ENCODE measurements at regions not wholly inside any gene's neighbourhood (a gene's known extent, or its start where the extent isn't known, plus 50 kb on each side); places are given as distances from the start of the nearest gene placed in this dataset.

DNA sequence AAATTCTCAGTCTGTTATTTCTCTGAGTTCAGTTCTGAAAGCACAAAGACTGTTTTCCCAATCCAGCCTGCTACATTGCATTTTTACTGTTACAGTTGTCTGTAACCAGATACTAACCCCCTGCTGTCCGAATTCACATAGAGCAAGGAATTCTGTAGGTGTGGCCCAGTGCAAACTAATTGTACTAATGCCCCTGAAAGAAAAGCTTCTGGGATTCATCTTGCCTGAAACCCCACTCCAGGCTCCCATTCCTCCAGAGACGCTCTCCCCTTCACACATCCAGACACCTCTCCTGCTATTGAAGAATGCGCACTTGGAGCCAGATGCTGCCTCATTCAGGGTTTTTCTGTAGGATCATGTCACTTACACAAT lies 127.0 kb downstream of the TTC32 start:
- ATAC-seq (ENCODE audit: low FRiP score) (no peak), DNase-seq (ENCODE audit: low spot score) (no peak)
- TF ChIP-seq, protein P1, sequence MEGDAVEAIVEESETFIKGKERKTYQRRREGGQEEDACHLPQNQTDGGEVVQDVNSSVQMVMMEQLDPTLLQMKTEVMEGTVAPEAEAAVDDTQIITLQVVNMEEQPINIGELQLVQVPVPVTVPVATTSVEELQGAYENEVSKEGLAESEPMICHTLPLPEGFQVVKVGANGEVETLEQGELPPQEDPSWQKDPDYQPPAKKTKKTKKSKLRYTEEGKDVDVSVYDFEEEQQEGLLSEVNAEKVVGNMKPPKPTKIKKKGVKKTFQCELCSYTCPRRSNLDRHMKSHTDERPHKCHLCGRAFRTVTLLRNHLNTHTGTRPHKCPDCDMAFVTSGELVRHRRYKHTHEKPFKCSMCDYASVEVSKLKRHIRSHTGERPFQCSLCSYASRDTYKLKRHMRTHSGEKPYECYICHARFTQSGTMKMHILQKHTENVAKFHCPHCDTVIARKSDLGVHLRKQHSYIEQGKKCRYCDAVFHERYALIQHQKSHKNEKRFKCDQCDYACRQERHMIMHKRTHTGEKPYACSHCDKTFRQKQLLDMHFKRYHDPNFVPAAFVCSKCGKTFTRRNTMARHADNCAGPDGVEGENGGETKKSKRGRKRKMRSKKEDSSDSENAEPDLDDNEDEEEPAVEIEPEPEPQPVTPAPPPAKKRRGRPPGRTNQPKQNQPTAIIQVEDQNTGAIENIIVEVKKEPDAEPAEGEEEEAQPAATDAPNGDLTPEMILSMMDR (IDR thresholded peaks at IDR 0.05) = no peak

DNA sequence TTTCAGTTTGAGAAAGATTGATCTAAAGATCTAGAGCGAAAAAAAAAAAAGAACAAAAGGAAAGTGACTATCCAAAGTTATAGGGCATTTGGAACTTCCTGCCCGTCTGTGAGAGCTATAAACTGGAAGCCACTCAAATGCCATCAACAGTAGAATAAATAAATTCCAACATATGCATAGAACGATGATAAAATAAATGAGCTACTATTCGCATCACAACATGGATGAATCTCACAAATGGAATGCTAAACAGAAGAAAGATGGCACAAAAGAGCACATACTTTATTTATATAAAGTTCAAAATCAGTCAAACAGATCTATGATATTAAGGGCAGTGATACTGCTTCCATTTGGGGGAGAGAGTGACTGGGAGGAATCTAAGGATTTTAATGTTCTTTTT lies 128.8 kb downstream of the TTC32 start:
- no peak for DNase-seq (ENCODE audit: low spot score)
- TF ChIP-seq, protein P1 (IDR thresholded peaks at IDR 0.05) = no peak
- no peak for ATAC-seq (ENCODE audit: low FRiP score)

DNA sequence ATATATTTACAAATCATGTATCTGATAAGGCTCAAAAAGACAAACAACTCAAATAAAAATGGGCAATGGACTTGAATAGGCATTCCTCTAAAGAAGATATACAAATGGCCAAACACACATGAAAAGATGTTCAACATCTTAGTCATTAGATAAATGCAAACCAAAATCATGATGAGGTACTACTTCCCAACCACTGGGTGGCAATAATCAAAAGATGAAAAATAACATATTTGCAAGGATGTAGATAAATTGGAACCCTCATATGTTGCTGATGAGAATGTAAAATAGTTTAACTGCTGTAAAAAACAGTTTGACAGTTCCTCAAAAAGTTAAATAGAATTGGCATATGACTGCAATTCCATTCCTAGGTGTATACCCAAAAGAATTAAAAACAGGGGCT lies 132.3 kb downstream of the TTC32 start:
- DNase-seq (ENCODE audit: low spot score) (no peak), ATAC-seq (ENCODE audit: low FRiP score) (no peak)
- TF ChIP-seq, protein P1 (IDR thresholded peaks at IDR 0.05) = no peak

DNA sequence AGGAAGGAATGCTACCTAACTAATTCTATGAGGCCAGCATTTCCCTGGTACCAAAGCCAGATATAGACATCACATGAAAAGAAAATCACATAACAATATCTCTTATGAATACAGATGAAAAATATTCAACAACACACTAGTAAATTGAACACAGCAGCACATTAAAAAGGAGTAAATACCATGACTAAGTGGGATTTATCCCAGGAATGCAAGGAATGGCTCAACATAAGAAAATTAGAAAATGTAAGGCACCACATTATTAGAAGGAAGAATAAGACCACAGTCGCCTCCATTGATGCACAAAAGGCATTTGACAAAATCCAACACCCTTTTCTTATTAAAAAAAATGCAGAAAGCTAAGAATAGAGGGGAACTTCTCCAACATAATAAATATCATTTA lies 133.9 kb downstream of the TTC32 start:
- no peak for DNase-seq (ENCODE audit: low spot score)
- ATAC-seq (ENCODE audit: low FRiP score) = no peak
- TF ChIP-seq, protein P1 (IDR thresholded peaks at IDR 0.05) = no peak

DNA sequence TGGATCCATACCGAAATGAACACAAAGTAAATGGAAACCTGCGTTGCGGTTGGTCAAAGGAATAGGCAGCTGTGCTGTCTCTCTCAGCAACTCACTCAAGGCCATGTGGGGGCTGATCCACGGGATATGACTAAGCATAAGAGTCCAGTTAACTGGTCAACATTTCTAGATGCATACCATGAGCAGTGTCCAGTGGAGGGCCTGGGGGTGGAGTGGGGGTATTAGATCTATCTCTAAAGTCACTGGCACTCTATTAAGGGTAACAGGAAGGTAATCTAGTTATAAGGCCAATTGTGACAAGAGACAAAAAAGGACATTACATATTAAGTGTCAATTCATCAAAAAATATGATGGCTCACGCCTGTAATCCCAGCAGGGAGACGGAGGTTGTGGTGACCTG lies 136.8 kb downstream of the TTC32 start:
- DNase-seq (ENCODE audit: low spot score) = no peak
- no peak for ATAC-seq (ENCODE audit: low FRiP score)
- TF ChIP-seq, protein P1 (IDR thresholded peaks at IDR 0.05) = no peak

DNA sequence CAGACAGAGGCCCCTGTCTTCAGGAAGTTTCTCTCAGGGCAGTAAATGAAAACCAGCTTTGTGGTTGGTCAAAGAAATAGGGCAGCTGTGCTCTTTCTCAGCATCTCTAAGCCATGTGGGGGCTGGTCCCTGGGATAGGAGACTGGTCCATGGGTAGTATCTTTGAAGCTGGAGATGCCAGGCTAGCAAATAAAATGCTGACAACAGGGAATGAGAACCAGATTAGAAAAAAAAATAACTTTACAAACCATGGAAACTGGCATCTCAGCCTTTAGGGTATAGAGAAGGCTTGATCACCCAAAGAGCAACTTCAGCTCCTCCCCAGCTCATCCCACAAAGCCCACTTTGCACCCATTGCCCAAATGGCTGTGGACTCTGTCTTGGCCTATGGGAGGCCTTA lies 138.1 kb downstream of the TTC32 start:
- no peak for ATAC-seq (ENCODE audit: low FRiP score)
- no peak for DNase-seq (ENCODE audit: low spot score)
- TF ChIP-seq, protein P1 (IDR thresholded peaks at IDR 0.05) = no peak

DNA sequence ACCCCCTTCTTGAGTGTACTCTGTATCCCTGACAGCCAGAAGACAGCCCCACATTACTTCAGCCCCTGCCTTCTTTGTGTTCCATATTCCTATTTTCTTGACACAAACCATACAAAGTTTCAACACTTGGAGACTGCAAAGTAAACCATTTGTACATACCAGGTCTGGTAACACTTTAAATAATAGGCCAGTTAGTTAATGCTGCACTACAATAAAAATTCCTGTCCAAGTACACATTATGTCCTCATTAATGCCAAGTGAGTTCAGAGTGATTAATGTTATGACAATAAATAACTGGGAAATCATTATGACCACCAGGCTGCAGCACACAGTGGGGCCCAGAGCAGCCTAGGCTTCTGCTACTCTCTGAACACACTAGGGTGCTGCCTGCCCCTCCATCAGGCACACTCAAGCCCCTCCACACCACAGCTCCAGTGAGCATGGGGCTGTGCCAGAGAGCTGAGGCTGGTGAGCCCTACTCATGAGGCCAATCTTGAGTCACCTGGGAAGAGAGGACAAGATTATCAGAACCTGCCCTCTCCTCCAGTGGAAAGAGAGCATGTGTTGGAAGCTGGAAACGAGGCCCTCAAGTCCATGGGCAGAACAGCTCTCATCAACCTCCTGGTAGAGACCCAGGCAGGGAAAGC lies 138.7 kb downstream of the TTC32 start:
- ATAC-seq (ENCODE audit: low FRiP score) (no peak), DNase-seq (ENCODE audit: low spot score) (no peak)
- TF ChIP-seq, protein P1 (IDR thresholded peaks at IDR 0.05) = no peak

All from omental fat pad (tissue), 3 donors.